HG03558 (cell line): ENCODE measurements at regions not wholly inside any gene's neighbourhood (a gene's known extent, or its start where the extent isn't known, plus 50 kb on each side); places are given as distances from the start of the nearest gene placed in this dataset.

ENCODE experiments used
- ATAC-seq: cut with Tn5 transposase; IDR thresholded peaks from one replicate; pipeline ENCODE4 v1.9.1; 2021; ENCODE audit warnings: moderate number of reproducible peaks; ENCODE audit not compliant: unreplicated experiment; ENCODE audit errors: extremely low read depth

DNA sequence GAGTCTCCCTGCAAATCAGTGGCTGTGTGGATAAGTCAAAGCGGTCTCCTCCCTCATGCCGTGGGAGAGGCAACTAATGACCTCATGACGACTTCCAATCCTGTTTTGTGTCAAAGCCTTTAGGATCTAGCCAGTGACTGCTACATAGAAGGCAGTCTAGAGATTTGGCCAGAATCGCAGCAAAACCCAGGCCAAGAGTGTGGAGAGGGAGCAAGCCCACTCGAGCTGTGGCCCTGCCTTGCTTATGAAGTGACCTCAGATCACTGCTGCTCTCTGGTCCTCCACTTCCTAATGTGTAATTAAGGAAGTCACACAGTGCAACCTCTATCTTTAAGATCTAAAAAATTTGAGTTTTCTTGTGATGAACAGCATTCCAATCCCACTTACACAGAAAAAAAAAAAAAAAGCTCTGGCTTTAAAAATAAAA lies 296.7 kb upstream of the KLF6 start:
- no peak for ATAC-seq

DNA sequence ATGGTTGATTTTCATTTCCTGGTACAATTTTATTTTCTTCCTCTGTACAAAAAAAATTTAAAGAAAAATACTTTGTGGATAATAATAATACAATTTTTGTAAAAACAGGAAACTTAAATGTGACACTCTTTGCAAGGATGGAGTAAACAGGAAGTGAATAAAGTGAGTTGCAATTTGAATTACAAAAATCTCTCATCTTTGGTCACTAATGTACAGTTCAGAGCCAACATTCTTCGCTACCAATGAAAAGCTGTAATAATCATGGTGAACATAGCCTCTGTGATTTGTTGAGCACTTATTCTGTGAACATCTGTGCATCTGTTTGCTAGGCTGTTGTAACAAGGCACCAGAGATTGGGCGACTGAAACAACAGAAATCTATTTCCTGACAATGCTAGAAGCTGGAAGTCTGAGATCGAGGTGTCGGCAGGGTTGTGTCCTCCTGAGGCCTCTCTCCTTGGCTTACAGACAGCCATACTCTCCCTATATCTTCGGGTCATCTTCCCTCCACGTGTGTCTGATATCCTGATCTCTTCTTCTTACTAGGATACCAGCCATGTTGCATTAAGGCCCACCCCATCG lies 295.3 kb upstream of the KLF6 start:
- no peak for ATAC-seq

DNA sequence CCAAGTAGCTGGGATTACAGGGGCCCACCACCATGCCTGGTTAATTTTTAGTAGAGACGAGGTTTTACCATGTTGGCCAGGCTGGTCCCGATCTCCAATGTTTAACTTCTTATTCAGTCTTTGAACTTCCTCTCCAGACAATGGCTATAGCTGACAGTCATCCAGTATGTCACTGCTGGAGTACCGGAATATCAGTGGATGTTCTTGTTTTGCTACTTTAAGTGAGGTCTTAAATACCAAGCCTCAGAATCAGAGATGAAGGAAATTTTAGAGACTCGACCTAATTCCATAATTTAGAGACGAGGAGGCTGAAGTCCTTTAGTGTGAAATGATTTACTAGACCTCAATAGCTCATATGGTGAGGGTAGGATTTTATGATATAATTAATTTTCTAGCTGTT lies 294.8 kb upstream of the KLF6 start:
- ATAC-seq: no peak

DNA sequence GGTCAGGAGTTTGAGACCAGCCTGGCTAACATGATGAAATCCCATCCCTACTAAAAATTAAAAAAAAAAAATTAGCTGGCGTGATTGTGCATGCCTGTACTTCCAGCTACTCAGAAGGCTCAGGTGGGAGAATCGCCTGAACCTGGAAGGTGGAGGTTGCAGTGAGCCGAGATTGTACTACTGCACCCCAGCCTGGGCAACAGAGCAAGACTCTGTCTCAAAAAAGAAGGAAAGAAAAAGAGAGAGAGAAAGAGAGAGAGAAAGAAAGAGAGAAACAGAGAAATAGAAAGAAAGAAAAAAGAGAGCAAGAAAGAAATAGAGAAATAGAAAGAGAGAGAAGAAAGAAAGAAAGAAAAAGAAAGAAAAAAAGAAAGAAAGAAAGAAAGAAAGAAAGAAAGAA lies 292.8 kb upstream of the KLF6 start:
- no peak for ATAC-seq

DNA sequence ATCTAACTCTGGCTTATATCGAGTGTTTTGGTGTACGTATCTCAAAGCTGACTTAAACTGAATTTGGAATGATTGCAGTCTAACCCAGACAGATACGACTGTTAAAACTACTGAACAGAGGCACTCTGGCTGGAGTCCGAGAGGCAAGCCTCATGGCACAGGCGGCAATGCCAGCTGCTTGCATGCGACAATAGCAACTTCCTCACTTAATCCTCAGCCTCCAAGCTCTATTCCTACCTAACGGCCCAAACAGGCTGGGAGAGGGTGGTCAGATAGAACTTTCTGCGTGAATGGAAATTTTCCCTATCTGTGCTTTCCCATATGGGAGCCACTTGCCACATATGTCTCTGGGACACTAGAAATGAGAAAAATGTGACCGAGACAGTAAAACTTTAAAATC lies 292.0 kb upstream of the KLF6 start:
- ATAC-seq: no peak

DNA sequence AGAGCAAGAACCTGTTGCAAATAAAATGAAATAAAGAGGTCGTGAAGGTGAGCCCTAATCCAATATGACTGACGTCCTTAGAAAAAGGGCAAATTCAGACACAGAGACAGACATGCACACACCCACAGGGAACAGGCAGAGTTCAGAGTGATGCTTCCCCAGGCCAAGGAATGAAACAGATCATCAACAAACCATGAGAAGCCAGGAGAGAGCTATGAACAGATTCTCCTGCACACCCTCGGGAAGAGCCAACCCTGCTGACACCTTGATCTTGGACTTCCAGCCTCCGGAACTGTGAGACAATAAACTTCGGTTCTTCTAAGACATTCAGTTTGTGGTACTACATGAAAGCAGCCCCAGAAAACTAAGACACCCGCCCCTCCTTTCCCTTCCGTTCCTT lies 290.4 kb upstream of the KLF6 start:
- ATAC-seq: no peak

DNA sequence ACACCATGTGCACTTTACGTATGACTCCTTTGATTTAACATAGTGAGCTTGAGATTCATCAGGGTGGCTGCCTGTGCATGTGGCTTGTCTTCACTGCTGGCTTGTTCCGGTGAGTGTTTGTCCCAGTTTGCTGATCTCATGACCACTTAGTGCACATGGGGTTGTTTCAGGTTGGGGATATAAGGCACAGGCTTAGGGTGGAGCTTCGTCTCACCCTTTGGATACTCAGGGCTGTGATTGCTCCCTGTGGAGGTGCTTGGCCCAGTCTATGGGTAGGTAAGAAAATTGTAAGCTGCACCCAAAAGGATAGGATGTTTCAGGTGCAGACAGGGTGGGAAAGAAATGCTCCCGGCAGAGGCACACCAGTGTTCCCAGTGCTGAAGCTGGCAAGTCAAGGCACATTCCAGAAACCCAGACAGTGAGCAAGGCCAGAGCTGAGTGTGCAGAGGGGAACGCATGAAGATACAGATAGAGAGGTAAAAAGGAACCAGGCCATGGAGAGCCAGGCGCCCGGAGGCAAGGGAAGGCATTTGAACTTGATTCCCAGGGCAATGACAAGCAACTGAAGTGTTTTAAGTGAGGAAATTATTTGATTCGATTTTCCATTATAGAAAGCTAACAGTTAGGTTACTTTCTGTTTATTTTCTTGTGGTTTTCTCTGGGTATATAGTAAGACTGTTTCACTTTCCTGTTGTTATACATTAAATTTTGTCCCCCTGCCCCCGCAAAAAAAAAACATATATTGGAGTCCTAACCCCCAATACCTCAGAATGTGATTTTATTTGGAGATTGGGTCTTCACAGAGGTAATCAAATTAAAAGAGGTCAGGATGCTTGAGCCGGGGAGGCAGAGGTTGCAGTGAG lies 289.8 kb upstream of the KLF6 start:
- ATAC-seq: no peak

DNA sequence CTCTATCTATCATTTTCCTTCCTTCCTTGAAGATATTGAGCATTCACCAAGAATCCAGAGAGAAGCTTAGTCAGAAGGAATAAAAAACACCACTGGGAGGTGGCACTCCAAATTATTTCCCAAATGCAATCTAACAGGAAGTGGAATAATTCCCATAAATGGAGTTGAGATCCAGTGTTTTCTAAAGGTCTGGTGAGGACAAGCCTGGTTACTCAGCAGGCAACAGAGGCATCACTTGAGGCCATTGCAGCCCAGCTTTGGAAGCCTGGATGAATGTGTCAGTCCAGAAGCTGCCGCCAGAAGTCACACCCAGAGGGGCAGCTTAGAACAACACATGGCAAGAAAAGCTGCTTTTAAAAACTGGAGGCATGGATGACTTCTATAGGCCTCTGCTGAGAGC lies 288.9 kb upstream of the KLF6 start:
- no peak for ATAC-seq

DNA sequence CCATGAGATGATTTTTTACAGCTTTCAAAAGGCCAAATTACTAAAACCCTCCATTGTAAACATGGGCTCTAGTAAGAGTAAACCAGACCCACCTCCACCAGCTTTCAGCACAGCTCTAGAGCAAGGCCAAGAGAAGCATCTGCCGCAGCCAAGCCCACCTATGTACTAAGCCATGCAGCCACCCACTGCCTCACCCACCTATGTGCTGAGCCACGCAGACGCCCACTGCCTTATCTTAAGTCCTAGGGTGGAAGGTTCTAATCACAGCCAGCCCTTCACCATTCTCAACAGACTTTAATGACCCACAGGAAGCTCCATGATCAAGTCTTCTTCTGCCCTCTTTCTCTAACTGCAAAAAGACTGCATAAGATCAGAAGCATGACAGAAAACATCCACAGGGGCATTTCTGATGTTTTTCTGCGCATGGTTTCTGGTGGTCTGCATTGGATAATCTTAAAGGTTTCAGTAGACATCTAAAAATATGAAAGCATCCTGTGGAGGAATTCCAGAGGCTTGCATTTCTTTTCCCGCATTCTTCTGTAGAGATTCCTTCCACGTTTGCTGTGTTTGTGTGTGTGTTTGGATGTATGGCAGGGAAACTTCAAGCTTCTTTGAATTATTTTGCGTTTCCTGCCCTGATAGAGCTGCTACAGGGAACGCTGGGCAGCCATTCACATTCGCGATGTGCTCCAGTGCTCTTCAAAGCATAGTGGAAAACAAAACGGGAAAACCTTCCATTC lies 286.1 kb upstream of the KLF6 start:
- ATAC-seq: no peak

DNA sequence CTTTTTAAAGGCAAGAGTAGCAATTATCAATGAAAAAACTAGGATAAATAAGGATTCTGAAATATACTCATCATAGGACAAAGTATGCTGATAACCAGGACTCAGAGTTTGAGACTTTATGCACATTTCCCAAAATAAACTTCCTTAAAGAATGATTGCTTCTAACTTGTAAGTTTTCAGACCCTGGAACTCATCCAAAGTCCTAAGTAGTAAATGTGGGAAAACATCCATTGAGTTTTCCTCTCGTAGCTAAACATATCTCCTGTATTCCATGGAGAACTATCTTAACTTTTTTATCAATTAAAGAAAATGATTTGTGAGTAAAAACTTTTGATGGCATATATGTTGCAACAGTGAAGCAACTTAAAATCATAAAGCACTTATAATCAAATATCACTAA lies 285.2 kb upstream of the KLF6 start:
- no peak for ATAC-seq

DNA sequence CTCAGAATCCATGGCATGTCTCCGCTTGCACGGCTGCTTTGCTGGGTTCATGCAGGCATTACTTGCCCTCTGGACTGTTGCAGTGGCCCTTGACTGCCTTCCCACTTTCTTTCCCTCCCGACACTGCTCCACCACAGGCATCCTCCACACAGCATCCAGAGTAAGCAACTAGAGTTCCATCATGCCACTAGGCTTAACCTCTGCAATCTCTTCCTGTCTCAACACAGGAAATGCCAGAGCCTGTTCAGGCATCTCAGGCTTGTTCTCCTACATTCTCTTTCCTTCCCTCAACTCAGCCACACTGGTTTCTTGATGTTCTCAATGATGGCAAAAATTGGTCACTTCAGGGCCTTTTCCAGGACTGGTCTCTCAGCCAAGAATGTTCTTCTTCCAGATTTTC lies 284.5 kb upstream of the KLF6 start:
- ATAC-seq: no peak

DNA sequence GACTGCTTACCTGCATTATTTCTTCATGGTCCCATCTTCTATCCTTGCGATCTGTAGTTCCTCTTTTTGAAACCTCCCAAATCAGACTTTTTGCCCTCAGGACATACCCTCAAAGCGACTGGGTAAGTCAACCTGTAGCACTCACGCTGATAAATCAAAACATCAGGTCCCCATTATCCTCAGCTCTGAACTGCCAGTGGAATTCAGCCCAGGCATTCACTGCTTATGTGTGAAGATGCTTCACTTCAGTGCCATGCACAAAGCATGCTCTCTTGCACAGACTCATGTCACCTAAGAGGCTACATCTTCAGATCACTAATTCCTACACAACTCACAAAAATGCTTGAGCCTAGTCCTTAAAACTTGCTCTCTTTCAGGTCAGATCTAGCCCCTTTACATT lies 283.6 kb upstream of the KLF6 start:
- ATAC-seq: no peak

DNA sequence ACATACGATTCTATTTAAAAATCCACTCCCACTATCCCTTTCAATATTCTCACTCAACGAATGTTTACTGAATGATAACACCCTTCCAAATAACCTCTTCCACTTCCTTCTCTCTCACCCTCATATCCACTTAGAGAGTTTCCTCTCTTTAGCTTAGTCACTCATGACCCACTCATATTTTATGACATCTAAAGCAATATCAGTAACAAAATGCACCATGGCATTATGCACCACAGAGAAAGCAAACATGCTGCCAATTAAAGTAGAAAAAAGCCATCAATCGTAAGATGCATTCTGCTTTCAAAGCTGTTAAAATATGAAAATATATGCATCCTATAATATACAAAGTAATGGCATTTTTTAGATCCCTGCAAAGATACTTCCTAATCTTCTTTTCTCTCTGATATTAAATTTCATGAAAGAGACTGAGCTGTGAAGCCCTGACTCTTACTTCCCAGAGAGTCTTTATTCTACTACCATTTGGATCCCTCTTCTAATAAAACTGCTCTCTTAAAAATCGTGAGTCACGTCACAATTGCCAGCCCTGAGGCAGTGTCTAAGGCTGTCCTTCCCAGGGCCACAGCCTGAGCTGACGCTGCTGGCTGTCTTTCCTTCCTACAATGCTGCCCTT lies 283.0 kb upstream of the KLF6 start:
- ATAC-seq: no peak

DNA sequence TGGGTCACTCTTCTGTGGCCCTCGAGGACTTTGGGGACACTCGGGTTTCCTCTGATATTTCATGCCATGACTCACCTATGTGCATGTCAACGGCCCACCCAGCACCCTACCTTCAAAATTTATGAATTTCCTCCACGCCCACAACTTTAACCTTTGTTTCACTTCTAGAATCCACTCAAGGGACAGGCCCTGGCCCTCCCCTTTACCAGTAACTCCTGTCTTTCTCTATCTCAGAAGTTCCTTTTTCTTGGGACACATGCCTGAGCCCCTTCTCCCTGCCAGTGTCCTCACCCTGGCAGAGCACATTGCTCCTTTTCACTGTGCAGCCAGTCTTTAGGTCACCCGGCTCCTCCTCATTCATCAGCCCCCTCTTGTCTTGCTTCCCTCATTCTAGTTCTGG lies 282.5 kb upstream of the KLF6 start:
- ATAC-seq: no peak

DNA sequence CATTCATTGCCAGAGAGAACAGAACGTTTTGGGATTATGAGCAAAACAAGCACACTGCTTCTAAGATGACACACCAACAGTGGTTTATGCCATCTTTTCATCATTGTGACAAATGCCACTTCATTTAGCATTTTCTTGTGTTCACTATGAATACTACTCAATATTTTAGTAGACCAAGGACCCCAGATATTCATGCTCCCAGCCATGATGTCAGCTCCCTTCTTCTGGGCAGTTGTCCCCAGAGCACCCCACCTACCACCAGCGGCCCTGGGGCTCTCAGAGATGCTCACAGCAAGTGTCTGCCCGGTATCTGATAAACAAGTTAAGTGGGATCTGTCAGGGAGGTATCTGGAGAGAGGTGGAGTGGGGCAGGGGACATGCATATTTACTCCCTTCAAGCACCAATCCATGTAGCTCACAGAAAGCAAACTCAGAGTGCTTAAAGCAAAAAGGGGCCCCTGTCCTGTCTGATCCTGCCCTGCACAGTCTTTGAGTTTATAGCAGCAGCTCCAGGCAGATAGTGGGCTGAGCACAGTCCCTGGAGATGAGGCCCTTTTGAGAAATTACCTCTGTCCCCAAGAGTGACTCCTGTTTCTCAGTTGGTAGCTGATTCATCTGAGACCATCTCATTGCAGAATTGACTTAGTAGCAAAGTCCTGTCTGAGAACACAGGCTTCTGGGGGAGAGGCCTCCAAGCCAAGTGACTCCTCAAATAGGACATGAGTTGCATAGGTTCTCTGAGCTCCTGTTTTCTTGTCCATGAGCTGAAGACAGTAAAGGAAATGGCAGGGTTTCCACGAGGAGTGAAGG lies 281.8 kb upstream of the KLF6 start:
- ATAC-seq: no peak

DNA sequence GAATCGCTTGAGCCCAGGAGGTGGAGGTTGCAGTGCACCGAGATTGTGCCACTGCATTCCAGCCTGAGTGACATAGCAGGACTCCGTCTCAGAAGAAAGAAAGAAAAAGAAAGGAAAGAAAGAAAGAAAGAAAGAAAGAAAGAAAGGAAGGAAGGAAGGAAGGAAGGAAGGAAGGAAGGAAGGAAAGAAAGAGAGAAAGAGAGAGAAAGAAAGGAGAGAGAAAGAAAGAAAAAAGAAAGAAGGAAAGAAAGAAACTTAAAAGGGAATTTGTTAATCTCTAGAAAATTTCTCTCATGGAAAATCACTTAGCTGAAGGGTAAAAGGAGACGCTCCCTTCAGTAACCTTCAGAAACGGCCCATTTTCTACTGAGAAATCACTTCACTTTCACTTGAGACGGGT lies 279.5 kb upstream of the KLF6 start:
- no peak for ATAC-seq

DNA sequence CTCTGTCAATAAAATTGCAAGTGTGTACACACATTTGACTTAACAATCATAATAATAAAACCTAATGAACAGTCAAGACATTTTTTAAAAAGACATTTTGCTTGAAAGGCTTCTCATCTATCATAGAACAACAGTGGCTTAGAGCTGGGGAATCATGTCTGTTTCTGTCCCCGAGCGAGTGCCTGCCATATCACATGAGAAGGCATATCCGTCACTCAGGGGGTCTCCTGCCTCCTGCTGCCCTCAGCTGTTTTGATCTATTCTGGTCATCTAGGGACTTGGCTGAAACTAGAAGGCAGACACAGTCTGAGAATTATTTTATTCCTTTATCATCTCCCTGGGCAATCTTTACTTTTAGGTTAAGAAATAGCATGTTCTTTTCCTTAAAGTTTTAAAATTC lies 278.7 kb upstream of the KLF6 start:
- ATAC-seq: no peak

DNA sequence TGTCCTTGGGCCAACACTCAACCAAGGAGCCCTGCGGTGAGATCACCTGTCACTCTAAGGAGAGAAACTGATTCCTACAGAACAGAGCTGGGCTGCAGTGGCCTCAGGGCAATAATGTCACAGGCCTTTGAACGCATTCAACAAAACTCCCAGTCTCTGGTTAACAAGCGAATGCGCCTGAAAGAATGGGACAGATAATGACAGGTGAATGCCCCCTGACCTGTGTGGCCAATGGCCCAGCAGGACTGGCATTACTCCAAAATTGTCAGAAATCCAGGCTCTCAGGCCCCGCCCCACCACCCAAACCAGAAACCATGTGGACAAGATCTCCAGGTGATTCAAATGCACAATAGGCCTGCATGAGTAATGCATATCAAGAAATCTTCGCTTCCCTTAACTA lies 277.7 kb upstream of the KLF6 start:
- no peak for ATAC-seq

DNA sequence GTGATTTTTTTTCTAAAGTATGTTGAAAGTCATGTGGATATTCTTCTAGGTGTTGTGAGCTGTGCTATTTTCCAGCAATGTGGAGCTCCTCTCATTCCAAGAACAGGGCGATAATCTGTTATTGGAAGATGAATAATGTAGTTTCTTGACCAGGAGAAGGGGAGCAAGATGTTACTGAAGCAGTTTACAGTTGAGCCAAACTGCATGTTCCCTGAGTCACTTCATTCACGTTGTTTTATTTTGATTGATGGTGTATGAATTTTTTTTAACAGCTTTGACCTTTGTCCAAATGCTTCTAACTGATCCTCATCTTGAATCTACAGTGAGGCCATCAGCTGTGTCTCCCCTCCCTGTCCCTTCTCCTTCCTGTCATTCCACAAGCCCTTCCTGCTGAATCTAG lies 277.1 kb upstream of the KLF6 start:
- no peak for ATAC-seq

DNA sequence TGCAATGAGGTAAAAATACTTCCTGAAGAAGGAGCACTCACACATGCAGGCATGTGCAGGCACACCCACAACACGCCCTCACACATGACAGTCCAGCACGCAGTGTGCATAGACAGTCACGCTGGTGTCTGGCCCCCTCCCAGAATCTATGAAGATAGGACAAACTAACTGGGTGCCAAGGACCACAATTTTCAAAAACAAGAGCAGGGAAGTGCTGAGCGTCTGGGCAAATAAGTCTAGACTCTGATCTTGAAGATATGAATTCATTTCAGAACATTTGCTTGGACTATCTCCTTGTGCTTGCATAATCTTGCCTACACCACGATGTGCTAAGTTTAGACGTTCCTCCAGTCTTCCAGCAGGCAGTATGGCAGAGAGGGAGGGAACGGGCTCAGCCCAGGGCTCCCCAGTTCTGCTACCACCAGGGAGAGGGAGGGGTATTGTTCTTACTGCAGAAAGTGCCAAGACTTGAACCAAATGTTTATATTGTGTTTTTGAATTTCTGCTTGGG lies 276.5 kb upstream of the KLF6 start:
- no peak for ATAC-seq
